Fibroblast of skin of scalp (primary cell): ENCODE measurements at regions not wholly inside any gene's neighbourhood (a gene's known extent, or its start where the extent isn't known, plus 50 kb on each side); places are given as distances from the start of the nearest gene placed in this dataset.
"Not testable (repeated sequence)": the region's sequence is repeated elsewhere in the genome, so short reads cannot be mapped to it uniquely, and the experiment has no call there.

ENCODE experiments used
- DNase-seq: peaks from one replicate; pipeline ENCODE4 v3.0.0-alpha.2; 2013

- no peak for DNase-seq
Measured at GRCh38 chr18:70413455-70413854, 124.6 kb downstream of the SOCS6 start.

GRCh38 chr18:70411876-70412435 lies 123.1 kb downstream of the SOCS6 start:
- no peak for DNase-seq

- DNase-seq = no peak
Measured at GRCh38 chr18:70411307-70411706, 122.5 kb downstream of the SOCS6 start.

GRCh38 chr18:70405052-70405451 lies 116.2 kb downstream of the SOCS6 start:
- DNase-seq = no peak

- no peak for DNase-seq
Measured at GRCh38 chr18:70400476-70400875, 111.6 kb downstream of the SOCS6 start.

GRCh38 chr18:70398076-70398475 lies 109.2 kb downstream of the SOCS6 start:
- DNase-seq = no peak

GRCh38 chr18:70397259-70397925 lies 108.5 kb downstream of the SOCS6 start:
- no peak for DNase-seq

GRCh38 chr18:70395771-70396170 lies 106.9 kb downstream of the SOCS6 start:
- not testable (repeated sequence) for DNase-seq

- no peak for DNase-seq
Measured at GRCh38 chr18:70394672-70395071, 105.8 kb downstream of the SOCS6 start.

- DNase-seq = peak; percentile 83
Measured at GRCh38 chr18:70390371-70391090, 101.7 kb downstream of the SOCS6 start.

GRCh38 chr18:70389036-70389435 lies 100.2 kb downstream of the SOCS6 start:
- DNase-seq = not testable (repeated sequence)

- DNase-seq = no peak
Measured at GRCh38 chr18:70387027-70387426, 98.2 kb downstream of the SOCS6 start.

GRCh38 chr18:70386582-70386981 lies 97.7 kb downstream of the SOCS6 start:
- DNase-seq = no peak

- peak; percentile 48 for DNase-seq
Measured at GRCh38 chr18:70385474-70385873, 96.6 kb downstream of the SOCS6 start.

- DNase-seq = peak; percentile 91
Measured at GRCh38 chr18:70384181-70384790, 95.4 kb downstream of the SOCS6 start.

GRCh38 chr18:70382992-70383717 lies 94.3 kb downstream of the SOCS6 start:
- no peak for DNase-seq

GRCh38 chr18:70382017-70382416 lies 93.2 kb downstream of the SOCS6 start:
- DNase-seq = no peak

- no peak for DNase-seq
Measured at GRCh38 chr18:70380915-70381896, 92.4 kb downstream of the SOCS6 start.
